HCEC 1CT (cell line): ENCODE measurements at regions not wholly inside any gene's neighbourhood (a gene's known extent, or its start where the extent isn't known, plus 50 kb on each side); places are given as distances from the start of the nearest gene placed in this dataset.

Experiments
- DNase-seq: peaks from one replicate; pipeline ENCODE4 v3.0.0-alpha.2; 2017

- DNase-seq = no peak
These were observed 851.6 kb upstream of the SALL3 start for GRCh38 chr18:78128004-78128403.

- no peak for DNase-seq
These were observed 850.4 kb upstream of the SALL3 start for GRCh38 chr18:78129260-78129659.

GRCh38 chr18:78130232-78131195, 849.1 kb upstream of the SALL3 start:
- DNase-seq = no peak

GRCh38 chr18:78133729-78134128, 845.9 kb upstream of the SALL3 start:
- DNase-seq = no peak

- DNase-seq = no peak
These were observed 842.6 kb upstream of the SALL3 start for GRCh38 chr18:78136986-78137385.

GRCh38 chr18:78138983-78139496, 840.6 kb upstream of the SALL3 start:
- DNase-seq = no peak

- no peak for DNase-seq
These were observed 839.3 kb upstream of the SALL3 start for GRCh38 chr18:78140294-78140693.

GRCh38 chr18:78144669-78145068, 834.9 kb upstream of the SALL3 start:
- no peak for DNase-seq

- DNase-seq = no peak
These were observed 834.5 kb upstream of the SALL3 start for GRCh38 chr18:78145096-78145495.

GRCh38 chr18:78146136-78147085, 833.2 kb upstream of the SALL3 start:
- DNase-seq = no peak

- no peak for DNase-seq
These were observed 829.0 kb upstream of the SALL3 start for GRCh38 chr18:78150590-78150989.

- no peak for DNase-seq
These were observed 828.4 kb upstream of the SALL3 start for GRCh38 chr18:78151234-78151633.

GRCh38 chr18:78151948-78152725, 827.5 kb upstream of the SALL3 start:
- no peak for DNase-seq

GRCh38 chr18:78153362-78153761, 826.3 kb upstream of the SALL3 start:
- no peak for DNase-seq

GRCh38 chr18:78154444-78154843, 825.2 kb upstream of the SALL3 start:
- DNase-seq = no peak

- DNase-seq = no peak
These were observed 824.8 kb upstream of the SALL3 start for GRCh38 chr18:78154853-78155252.

- no peak for DNase-seq
These were observed 823.2 kb upstream of the SALL3 start for GRCh38 chr18:78156466-78156865.

GRCh38 chr18:78158943-78159342, 820.7 kb upstream of the SALL3 start:
- DNase-seq = no peak

- no peak for DNase-seq
These were observed 820.2 kb upstream of the SALL3 start for GRCh38 chr18:78159397-78159796.

GRCh38 chr18:78160961-78161656, 818.5 kb upstream of the SALL3 start:
- DNase-seq = no peak

- no peak for DNase-seq
These were observed 814.1 kb upstream of the SALL3 start for GRCh38 chr18:78165525-78165924.

GRCh38 chr18:78168526-78168925, 811.1 kb upstream of the SALL3 start:
- no peak for DNase-seq
